NCI-H524 treated with DMSO at 0.1 percent for 48 hours (cell line): ENCODE measurements at regions not wholly inside any gene's neighbourhood (a gene's known extent, or its start where the extent isn't known, plus 50 kb on each side); places are given as distances from the start of the nearest gene placed in this dataset.
"Not testable (repeated sequence)": the region's sequence is repeated elsewhere in the genome, so short reads cannot be mapped to it uniquely, and the experiment has no call there.

ENCODE experiments used
- DNase-seq: peaks from one replicate; lab custom pipeline; 2025; lab: John Stamatoyannopoulos, UW

GRCh38 chr4:32841217-32841616, 2121.0 kb downstream of the PCDH7 start:
- DNase-seq = no peak

GRCh38 chr4:32847461-32847860, 2127.3 kb downstream of the PCDH7 start:
- no peak for DNase-seq

- DNase-seq = no peak
Measured at GRCh38 chr4:32855622-32856021, 2135.5 kb downstream of the PCDH7 start.

- no peak for DNase-seq
Measured at GRCh38 chr4:32858361-32858760, 2138.2 kb downstream of the PCDH7 start.

GRCh38 chr4:32858971-32859370, 2138.8 kb downstream of the PCDH7 start:
- DNase-seq = no peak

GRCh38 chr4:32864713-32865351, 2144.7 kb downstream of the PCDH7 start:
- DNase-seq = no peak

- no peak for DNase-seq
Measured at GRCh38 chr4:32876546-32876945, 2156.4 kb downstream of the PCDH7 start.

GRCh38 chr4:32879913-32880312, 2159.7 kb downstream of the PCDH7 start:
- DNase-seq = no peak

GRCh38 chr4:32884198-32884597, 2164.0 kb downstream of the PCDH7 start:
- DNase-seq = no peak

- DNase-seq = peak; percentile 3
Measured at GRCh38 chr4:32890398-32890797, 2170.2 kb downstream of the PCDH7 start.

- no peak for DNase-seq
Measured at GRCh38 chr4:32909053-32909452, 2188.9 kb downstream of the PCDH7 start.

- DNase-seq = no peak
Measured at GRCh38 chr4:32909736-32910135, 2189.6 kb downstream of the PCDH7 start.

GRCh38 chr4:32917586-32917985, 2197.4 kb downstream of the PCDH7 start:
- DNase-seq = no peak

GRCh38 chr4:32929796-32930699, 2209.9 kb downstream of the PCDH7 start:
- DNase-seq = no peak

GRCh38 chr4:32930700-32931099, 2210.5 kb downstream of the PCDH7 start:
- DNase-seq = no peak

- no peak for DNase-seq
Measured at GRCh38 chr4:32931475-32931874, 2211.3 kb downstream of the PCDH7 start.

GRCh38 chr4:32932156-32932555, 2212.0 kb downstream of the PCDH7 start:
- no peak for DNase-seq

GRCh38 chr4:32939222-32939621, 2219.1 kb downstream of the PCDH7 start:
- DNase-seq = not testable (repeated sequence)

GRCh38 chr4:32950866-32951265, 2230.7 kb downstream of the PCDH7 start:
- DNase-seq = no peak

GRCh38 chr4:32958586-32958985, 2238.4 kb downstream of the PCDH7 start:
- no peak for DNase-seq

GRCh38 chr4:32962100-32962499, 2241.9 kb downstream of the PCDH7 start:
- no peak for DNase-seq

GRCh38 chr4:32985256-32985655, 2265.1 kb downstream of the PCDH7 start:
- peak; percentile 67 for DNase-seq

- no peak for DNase-seq
Measured at GRCh38 chr4:32986236-32986635, 2266.1 kb downstream of the PCDH7 start.
